Suppressor macrophage (primary cell): ENCODE measurements at regions not wholly inside any gene's neighbourhood (a gene's known extent, or its start where the extent isn't known, plus 50 kb on each side); places are given as distances from the start of the nearest gene placed in this dataset.

Experiments
- DNase-seq, 4 experiments: peaks; one replicate each; pipeline ENCODE4 v3.0.0-alpha.2; 2020 to 2022

DNA sequence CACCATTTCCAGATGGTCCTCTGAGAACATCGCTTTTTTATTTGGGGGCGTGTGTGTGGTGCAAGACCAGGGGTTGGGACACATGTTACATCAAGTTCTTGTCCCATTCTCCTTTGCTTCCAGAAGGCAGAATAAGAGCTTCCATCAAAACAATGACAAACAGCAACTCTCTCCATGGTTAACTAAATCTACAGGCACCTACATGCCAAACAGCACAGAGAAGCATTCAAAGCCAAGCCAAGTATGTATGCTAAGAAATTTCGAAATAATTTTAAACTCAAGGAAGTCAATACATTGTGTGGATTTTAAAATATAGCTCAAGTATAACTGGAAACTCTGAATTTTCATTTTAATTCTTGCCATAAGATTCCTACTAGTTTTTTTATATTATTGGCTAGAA lies 105.6 kb downstream of the SEC61B start:
- DNase-seq, result no peak

DNA sequence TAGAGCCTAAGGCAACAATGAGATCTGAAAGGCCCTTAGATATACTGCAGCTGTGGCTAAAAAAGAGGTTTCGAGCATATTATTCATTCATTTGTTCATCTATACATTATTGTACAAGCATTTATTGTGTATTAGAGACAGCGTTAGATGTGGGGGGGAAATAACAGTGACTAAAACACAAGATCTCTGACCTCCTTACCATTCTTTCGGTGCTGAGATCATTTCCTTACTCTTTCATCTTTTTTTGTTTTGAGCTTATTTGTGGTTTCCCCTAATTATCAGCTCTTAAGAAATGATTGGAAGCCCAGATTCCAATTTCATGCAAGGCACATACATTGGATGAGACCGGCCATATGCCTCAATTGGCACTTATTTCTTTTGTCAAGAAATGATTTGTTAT lies 113.2 kb downstream of the SEC61B start:
- no peak for DNase-seq

DNA sequence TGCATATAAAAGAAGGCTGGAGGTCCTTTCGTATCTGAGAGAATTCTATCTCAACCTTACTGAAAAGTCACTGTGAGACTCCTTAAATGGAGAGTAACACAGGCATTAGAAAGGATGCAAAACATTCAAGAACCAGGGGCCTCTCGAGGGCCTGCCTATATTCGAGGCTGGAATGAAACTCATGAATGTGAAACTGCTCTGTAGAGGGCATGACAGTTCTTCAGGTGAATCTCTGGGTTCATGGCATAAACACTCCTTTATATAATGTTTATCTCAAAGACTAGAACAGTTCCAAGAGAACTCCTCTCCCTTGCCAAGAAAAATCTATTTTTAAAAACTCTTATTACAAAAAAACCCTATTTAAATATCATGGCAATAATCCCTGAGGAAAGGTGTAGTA lies 113.9 kb downstream of the SEC61B start:
- no peak for DNase-seq

DNA sequence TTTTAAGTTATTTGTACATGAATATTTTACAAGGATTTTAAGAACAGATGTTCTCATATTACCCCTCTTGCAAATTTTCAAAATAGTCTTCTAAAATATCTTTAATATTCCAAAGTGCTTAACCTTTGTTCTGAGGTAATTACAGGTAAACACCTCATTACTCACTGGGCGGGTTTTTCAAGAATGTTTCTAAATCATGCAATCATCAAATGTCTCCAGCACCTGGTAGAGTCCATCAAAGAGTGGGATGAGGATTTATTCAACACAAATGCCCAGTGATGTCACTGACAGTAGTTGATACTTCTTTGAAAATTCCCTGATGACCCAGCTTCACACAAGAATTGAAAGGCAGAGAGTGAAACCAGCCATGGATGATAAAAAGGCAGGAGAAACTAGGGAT lies 114.4 kb downstream of the SEC61B start:
- no peak for DNase-seq

DNA sequence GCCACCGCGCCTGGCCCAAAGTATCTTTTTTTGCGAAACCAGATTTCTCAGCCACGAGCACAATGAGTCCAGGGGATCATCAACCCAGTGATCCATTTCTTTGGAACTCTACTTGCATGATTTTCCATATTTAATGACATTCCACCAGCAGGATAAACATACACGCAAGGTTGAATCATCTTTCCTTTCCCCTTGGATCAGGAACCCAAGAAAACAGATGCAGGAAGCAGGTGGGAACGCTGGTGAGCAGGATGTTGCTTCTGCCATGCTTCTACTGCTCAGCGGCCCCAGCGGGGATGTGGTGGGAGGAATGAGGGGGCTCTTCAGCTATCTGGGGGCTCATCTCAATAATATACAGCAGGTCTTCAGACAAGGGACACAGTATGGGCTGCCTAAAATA lies 118.2 kb downstream of the SEC61B start:
- DNase-seq, result no peak

DNA sequence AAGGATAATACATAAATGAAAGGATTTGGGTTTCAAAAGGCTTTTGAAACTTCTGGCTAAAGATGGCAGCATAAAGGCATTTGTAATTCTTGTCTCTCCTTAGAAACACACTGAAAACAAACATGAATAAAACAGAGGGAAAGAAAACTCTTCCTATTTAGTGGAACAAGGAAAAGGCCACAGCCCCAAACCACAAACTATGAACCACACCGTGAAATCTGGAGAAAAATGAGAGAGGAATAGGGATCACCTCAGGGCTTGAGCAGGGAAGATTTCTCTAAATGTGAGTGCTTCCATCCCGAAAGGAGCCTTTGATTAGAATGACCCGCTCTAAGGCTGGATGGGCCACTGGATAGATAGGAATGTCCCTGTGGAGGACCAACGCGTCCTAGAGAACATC lies 119.6 kb downstream of the SEC61B start:
- no peak for DNase-seq

DNA sequence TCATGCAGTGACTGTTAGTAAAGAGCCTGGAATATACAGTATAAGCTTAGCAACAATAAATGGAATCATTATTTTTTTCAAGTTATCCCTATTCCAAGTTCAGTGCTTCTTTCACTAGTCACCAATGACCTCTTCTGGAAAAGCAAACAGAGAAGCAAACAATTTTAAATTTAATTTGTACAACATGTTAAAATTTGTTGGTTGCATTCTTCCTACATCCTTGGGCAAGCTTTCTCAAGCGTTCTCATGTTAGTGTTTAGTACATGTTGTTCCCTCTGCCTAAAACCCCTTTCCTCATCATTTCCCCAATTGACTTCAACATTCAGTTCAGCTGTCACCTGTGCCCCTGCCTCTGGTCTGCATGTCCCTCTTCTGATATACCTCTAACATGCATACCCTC lies 123.4 kb downstream of the SEC61B start:
- DNase-seq, result no peak

DNA sequence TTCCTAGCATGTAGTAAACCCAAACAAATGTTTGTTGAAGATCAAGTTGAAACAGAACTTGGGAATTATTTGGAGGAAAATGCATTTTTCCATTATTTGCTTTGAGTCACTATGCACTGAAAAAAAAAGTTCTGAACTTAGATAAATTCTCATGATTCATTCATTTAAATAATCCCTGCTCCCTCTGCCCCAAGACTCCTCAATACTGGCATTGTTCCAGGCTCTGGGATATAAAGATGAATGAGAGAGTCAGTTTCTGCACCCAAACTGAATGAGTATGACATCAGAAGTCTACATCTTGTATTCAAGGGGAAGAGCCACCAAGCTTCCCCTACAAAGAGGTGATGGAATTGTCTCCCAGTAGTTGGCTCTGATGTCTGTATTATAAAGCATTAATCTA lies 123.9 kb downstream of the SEC61B start:
- DNase-seq, result peak in 2 of 4 experiments; percentile 26 to 35

DNA sequence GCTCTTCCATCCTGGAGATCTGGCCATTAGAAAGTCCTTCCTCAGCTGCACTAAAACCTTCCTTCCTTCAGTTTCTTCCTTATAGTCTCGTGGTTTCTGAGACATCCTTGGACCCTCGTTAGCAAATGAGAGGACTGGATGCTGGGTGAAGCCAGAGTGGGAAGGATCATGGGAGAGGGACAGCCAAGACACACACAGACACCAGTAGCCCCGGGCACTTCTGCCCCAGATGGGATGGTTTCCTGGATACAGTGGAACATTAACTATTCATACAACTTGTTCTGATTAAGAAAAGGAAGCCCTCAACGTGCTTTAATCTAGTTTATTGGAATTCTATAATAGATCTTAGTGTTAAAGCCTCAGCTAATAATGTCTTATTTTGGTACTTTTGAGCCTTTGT lies 125.5 kb downstream of the SEC61B start:
- DNase-seq, result no peak

DNA sequence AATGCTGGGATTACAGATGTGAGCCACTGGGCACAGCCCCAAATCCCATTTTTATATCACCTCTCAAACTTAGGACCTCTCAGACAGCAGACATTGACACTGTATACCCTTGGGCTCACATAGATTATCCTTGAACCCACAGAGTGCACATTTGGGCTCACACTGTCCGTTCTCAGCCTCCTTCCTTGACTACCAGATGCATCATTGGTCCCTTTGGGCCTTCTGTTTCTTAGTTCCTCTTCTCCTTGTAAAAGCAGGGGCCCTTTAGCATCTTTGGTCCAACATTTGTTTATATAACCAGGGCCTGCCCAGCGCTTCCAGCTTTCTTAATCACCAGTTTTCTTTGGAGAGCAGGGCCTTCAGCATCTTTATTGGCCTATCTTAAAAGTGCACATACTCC lies 126.2 kb downstream of the SEC61B start:
- DNase-seq, result no peak

DNA sequence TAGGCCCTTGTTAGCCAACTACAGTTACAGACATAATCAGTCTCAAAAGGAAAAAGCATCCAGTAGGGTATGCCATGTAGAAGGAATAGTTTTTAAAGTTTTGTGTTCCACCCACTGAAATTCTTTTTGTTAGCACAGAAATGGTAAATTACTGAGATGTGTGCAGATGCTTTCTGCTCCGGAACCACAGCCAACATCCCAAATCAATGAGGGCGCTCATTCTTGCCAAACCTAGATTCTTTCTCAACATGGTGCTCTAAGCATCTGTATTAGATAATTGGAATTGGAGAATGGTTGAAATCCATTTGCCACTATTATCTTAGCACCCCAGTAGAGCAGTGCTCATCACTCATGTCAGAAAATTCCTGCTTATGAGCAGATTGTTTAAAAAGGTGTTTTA lies 127.8 kb downstream of the SEC61B start:
- DNase-seq, result no peak

DNA sequence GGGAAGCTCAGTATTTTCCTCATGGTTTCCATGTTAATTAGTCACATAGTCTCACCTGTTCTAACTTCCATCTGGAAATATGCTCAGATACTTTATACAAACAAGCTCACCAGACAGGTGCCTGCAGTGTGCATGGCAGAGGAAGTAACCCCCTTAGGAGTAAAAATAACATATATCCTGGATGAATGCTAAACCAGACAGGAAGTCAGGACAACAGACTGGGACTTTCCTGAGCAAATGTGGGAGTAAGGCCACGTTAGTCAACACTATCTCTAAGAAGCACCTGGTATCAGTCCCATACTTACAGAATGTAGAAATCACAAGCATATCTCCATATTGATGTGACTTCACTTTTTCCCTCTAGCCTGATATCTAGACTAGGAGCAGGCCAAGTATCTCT lies 128.4 kb downstream of the SEC61B start:
- peak in 1 of 4 experiments; percentile 11 for DNase-seq

DNA sequence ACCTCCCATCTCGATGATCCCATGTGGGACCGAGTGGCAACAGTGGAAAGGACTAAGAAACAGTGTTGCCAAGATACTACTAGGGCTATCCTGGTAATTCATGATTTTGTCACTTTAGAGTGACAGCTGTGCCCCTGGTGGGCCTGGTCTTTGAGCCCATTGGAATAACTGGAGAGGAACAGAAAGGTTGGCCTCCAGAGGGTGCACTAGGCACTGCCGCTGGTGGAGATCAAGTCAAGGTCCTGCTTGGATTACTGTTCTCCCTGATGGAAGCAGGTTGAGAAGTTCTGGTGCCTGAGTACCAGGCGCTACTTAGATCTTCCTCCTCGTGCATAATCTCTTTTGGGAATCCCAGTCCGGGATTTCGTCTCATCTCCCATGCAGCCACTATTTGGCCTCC lies 129.6 kb downstream of the SEC61B start:
- DNase-seq, result no peak

DNA sequence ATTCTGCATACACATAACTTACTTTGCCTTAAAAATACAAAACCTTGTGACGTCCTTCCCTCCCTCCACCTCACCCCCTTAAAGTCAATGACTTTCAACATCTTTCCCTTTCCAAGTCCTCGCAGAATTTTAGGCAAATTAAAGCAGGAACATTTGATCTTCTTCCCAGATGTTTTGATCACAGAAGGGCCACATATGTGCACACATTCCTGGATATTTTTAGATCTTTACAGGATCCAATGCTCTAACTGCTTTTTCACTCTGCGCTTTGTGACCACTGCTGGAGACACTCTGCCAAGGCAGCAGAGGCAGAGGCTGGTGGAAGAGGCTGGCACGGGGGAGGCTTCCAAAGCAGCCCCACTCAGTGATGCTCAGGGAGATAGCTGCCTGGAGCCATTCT lies 130.7 kb downstream of the SEC61B start:
- DNase-seq, result no peak

DNA sequence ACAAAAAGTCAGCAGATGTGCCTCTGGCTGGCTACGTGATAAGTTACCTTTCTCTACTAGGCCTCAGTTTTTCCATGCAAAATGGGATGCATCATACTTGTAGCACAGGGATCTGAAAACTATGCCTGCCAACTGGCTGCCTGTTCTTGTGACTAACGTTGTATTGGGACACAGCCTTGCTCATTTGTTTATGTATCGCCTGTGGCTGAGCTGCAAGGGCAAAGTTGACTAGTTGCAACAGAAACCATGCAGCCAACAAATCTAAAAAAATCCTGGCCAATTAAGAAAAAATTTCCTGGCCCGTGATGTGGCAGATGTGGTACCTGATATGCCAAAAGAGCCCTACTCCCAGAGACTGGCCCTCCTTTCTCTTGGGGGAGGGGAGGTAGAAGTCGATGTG lies 131.3 kb downstream of the SEC61B start:
- DNase-seq, result peak; percentile 39 to 76 (median 66)

DNA sequence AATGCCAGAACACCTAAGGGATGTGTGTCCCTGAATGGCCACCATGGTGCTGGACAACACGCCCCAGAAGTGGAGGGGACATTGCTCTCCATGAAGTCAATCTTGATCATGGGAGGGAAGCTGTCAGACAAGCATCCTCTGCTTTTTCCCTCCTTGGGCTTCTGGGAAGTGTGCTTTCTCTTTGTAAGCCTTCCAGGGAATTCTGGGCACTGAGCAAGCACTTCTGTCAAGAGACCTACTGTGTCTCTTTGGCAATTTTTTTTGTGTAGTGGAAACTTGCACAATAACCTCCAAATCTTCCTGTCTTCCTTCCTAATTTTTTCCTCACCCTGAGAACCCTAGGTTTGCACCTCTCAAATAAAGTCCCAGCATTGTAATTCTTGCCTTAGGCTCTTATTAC lies 132.0 kb downstream of the SEC61B start:
- DNase-seq, result peak in 3 of 4 experiments; percentile 18 to 43 (median 35)

DNA sequence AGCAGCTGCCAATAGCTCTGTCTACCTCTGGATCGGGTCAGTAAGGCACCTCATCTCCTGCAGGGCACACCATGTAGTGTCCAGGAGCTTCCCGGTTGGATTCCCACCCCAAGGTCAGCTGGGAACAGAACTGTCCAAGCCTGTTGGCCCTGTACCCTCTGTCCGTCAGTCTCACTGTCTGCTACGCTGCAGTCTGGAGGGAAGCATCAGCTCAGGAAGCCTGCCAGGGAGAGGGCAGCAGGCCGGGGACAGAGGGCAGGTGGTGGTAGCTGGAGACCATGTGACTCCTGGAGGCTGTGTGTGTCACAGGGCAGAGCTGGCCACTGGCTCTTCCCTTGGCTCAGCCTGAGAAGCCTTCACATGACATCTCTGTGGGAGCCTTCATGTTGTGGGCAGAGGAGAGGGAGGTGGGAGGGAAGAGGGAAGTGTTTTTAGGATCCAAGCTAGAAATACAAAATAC lies 134.5 kb downstream of the SEC61B start:
- peak; percentile 90 to 98 (median 96) for DNase-seq

DNA sequence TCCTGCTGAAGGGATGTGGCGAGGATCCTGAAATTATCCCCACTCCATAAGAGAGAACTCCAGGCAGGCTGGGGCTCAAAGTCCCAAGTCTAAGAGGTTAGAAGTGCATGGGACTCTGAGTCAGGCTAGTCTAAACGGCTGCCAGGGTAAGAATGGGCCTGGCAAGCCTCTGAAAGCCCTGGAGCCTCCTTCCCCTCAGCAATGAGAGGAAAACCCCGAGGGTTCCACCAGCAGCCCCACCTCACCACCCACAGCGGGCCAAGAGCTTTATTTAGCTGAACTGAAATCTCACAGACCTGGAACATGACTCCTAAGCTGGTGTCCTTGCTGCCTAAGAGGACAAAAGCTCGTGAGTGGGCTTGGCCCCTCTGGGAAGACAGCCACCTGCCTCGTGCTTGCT lies 135.5 kb downstream of the SEC61B start:
- peak; percentile 62 to 84 (median 80) for DNase-seq

DNA sequence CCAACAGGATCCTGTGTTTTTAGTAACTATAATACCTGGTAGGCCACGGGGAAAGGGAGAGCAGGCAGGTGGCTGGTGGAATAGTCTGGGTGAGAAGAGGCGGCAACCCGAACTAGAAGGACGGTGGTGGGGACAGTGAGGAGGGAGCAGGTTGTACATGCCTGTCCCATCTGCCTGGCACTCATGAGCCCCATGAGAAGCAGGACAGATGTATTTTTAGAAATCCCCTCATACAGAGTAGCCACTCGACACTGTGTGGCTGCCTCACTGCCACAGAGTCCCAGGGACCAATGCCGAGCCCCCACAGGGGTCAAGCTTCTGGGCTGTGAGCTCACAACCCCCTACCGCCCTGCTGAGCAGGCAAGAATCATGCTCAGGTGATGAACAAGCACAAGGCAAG lies 136.6 kb downstream of the SEC61B start:
- DNase-seq, result no peak

DNA sequence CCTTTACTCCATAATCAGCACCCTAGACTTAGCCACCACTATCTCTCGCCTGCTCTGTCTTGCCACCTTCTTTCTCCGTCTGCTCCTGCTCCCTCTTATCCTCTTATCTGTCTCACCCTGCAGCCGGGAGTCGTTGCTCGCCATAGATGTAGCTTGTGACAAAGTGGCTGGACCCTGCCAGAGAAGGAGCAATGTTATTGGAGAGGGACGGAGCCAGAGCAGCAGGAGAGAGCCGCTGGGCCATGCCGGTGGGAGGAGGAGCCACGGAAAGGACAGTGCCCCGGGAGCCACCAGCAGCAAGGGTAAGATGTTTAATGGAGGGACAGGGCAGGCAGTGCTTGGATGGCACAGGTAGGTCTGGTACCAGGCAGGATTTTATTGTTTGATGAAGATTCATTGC lies 137.3 kb downstream of the SEC61B start:
- no peak for DNase-seq

DNA sequence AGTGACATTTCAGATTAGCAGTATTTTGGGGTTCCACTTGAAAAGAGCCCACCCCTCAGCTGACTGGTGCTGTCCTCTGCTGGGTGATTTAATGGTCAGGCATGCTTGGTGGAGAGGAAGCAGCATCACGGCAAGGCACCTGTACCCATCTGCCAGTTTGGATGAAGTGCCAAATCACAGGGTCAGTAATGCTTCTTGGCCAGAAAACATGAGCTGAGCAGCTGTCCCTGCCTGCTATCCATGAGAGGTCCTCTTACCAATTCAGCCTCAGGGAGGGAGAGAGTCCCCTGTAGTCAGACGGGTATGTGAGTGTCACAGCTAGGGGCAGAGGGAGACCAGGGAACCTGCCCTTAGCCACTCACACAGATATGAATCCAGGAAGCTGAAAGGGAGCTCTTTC lies 137.9 kb downstream of the SEC61B start:
- no peak for DNase-seq

DNA sequence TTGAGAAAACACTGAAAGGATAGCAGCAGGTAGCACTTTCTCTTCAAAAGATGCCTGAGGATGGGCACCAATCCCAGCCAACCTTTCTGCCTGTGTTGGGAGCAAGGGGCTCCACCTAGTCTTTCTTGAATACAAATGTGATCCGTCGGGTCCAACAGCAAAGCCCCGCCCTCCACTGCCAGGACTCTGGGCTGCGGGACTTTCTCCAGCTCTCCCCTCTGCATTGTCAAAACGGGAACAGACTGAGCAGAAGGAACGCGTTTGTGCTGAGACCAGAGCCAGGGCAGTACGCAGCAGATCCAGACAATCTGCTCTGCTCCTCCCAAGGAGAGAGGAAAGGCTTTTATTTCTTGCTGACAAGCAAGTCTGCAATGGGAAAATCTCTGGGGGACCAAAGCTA lies 139.7 kb downstream of the SEC61B start:
- peak; percentile 31 to 68 (median 58) for DNase-seq

DNA sequence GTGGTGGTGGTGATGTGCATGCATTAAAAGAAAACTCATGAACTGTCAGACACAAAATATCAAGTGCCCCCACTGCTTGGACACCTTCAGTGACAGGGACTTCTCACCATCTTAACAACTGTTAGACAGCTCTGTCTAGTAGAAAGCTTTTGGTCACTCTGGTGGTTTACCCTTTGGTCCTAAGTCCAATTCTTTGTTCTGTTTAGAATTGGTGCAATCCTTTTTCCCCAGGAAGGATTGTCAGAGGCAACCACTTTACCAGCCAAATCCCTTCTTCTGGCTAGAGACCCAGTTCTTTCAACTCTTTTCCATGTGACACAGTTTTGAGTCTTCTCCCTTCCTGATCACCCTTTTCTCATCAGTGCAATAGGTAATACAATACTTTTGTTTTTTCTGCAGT lies 140.2 kb downstream of the SEC61B start:
- DNase-seq, result no peak

DNA sequence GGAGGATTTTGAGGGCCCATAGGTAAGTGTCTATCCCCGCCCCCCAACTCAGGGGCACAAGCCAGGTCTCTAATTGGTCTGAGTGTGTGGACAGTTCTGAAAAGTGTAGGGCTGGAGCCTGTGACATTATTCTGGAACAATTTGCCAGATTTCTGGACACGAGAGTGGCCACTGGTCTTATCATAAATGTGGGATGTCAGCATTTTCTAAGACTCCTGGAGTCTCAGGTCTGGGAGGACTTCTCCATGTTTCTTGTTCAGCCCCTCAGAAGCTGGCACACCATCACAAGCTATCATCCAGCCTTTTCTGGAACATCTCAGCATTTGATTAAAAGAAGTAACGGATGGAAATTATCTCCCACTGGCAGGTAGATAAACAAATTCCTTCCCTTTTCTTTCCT lies 141.4 kb downstream of the SEC61B start:
- no peak for DNase-seq

DNA sequence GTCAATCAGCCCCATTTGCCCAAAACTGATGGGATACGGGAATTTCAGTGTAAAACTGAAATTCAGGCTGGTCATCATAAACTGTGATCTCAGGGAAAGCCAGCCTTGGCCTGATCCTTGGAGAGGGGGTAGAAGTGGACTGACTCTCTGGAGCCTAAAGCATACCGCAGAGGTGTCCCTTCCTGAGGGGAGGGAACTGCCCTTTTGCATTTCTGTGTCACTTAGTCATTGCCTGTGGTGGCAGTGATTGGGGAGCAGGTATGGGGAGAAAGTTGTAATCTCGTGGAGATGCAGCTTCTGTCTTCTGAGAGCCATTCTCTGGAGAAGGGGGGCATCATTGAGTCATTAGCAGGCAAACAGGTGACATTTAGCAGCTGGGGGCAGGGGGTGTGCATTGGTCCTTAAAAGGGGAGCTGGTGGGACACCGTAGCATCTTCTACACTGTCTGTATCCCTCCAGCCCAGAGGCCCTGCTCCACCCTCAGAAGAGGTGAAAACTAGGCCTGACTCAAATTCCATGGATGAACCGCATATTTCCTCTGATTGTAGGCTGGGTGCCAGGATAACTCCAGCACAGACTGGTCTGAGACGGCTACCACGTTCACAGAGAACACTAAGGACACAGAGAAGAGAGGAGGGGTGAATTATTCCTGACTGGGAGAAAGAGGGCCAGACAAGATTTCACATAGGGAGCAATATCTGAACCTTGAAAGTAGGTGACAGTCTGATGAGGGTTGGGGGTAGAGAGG lies 143.3 kb downstream of the SEC61B start:
- no peak for DNase-seq
